Liver (tissue), 8 donors: ENCODE measurements at regions not wholly inside any gene's neighbourhood (a gene's known extent, or its start where the extent isn't known, plus 50 kb on each side); places are given as distances from the start of the nearest gene placed in this dataset.

ENCODE experiments used
- DNase-seq: peaks from one replicate; pipeline ENCODE4 v3.0.0-alpha.2; 2017; ENCODE audit warnings: low spot score
- H3K27ac ChIP-seq, 2 donors: one replicate each; pipeline ENCODE4 v1.7.0; 2013; ENCODE audit warnings: inconsistent platforms in 2 of 2, low read length in 2 of 2, control low read depth in 1 of 2, low read depth in 1 of 2, mild to moderate bottlenecking in 1 of 2
- H3K27me3 ChIP-seq, 4 donors: one replicate each; pipeline versions ENCODE4 v1.6.1 to v1.7.0; 2013; ENCODE audit warnings: low read length in 3 of 4, inconsistent platforms in 1 of 4, mild to moderate bottlenecking in 1 of 4, moderate library complexity in 1 of 4; ENCODE audit not compliant: control insufficient read depth in 4 of 4, insufficient read depth in 4 of 4
- H3K36me3 ChIP-seq, 4 donors: one replicate each; pipeline versions ENCODE4 v1.6.1 to v1.7.0; 2013; ENCODE audit warnings: low read length in 3 of 4, mild to moderate bottlenecking in 3 of 4, low read depth in 1 of 4, moderate library complexity in 1 of 4; ENCODE audit not compliant: control insufficient read depth in 4 of 4, insufficient read depth in 3 of 4
- H3K4me1 ChIP-seq, 4 donors: one replicate each; pipeline versions ENCODE4 v1.6.1 to v1.7.0; 2013; ENCODE audit warnings: low read length in 3 of 4, mild to moderate bottlenecking in 3 of 4, moderate library complexity in 1 of 4; ENCODE audit not compliant: control insufficient read depth in 4 of 4, insufficient read depth in 4 of 4
- H3K4me3 ChIP-seq, 3 donors: one replicate each; pipeline versions ENCODE4 v1.6.1 to v1.7.0; 2013; ENCODE audit warnings: low read length in 3 of 3, control low read depth in 1 of 3, low read depth in 1 of 3, mild to moderate bottlenecking in 1 of 3
- H3K9ac ChIP-seq, 2 donors: one replicate each; pipeline ENCODE4 v1.7.0; 2013; ENCODE audit warnings: low read length in 2 of 2, mild to moderate bottlenecking in 2 of 2, moderate library complexity in 2 of 2, control low read depth in 1 of 2, low read depth in 1 of 2
- H3K9me3 ChIP-seq, 4 donors: one replicate each; pipeline versions ENCODE4 v1.6.1 to v1.7.0; 2013; ENCODE audit warnings: low read length in 3 of 4; ENCODE audit not compliant: control insufficient read depth in 4 of 4
- EGR1 ChIP-seq, 2 donors: IDR thresholded peaks; 2 replicates each; pipeline ENCODE4 v1.6.1; 2016 to 2018; ENCODE audit warnings: antibody characterized with exemption in 2 of 2, low read depth in 2 of 2
- FOXA1 ChIP-seq: IDR thresholded peaks from 2 replicates; pipeline ENCODE4 v1.6.1; 2016; ENCODE audit warnings: antibody characterized with exemption
- FOXA2 ChIP-seq: IDR thresholded peaks from 2 replicates; pipeline ENCODE4 v1.6.1; 2016; ENCODE audit warnings: antibody characterized with exemption
- GABPA ChIP-seq, 2 donors: IDR thresholded peaks in 1 of 2; conservative IDR thresholded peaks in 1 of 2; 2 replicates each; pipeline ENCODE4 v1.6.1; 2016; ENCODE audit warnings: antibody characterized with exemption in 2 of 2, mild to moderate bottlenecking in 1 of 2, moderate library complexity in 1 of 2
- HNF4A ChIP-seq, 2 donors: conservative IDR thresholded peaks; 2 replicates each; pipeline ENCODE4 v1.6.1; 2016; ENCODE audit warnings: antibody characterized with exemption in 2 of 2, mild to moderate bottlenecking in 2 of 2
- HNF4G ChIP-seq: IDR thresholded peaks from 2 replicates; pipeline ENCODE4 v1.6.1; 2016; ENCODE audit warnings: antibody characterized with exemption
- JUND ChIP-seq, 2 donors: IDR thresholded peaks; 2 replicates each; pipeline ENCODE4 v1.6.1; 2016; ENCODE audit warnings: antibody characterized with exemption in 2 of 2
- RXRA ChIP-seq, 2 donors: IDR thresholded peaks; 2 replicates each; pipeline ENCODE4 v1.6.1; 2017 to 2018; ENCODE audit warnings: antibody characterized with exemption in 2 of 2, mild to moderate bottlenecking in 1 of 2
- SP1 ChIP-seq: IDR thresholded peaks from 2 replicates; pipeline ENCODE4 v1.6.1; 2018; ENCODE audit warnings: antibody characterized with exemption, mild to moderate bottlenecking
- TAF1 ChIP-seq: conservative IDR thresholded peaks from 2 replicates; pipeline ENCODE4 v1.6.1; 2016; ENCODE audit warnings: antibody characterized with exemption, mild to moderate bottlenecking
- YY1 ChIP-seq: IDR thresholded peaks from 2 replicates; pipeline ENCODE4 v1.6.1; 2016; ENCODE audit warnings: antibody characterized with exemption, mild to moderate bottlenecking
- WGBS: extraction: QIAGEN DNeasy Blood & Tissue Kit; methylation state at CpG from one replicate; pipeline ENCODE4 v1.1.7; 2013; 5-methylcytosine and 5-hydroxymethylcytosine counted together
- TF ChIP-seq, protein P1 (sequence below): IDR thresholded peaks from 2 replicates; pipeline ENCODE4 v1.6.1; 2016; ENCODE audit warnings: antibody characterized with exemption
- TF ChIP-seq, protein P2 (sequence below): IDR thresholded peaks from 2 replicates; pipeline ENCODE4 v1.6.1; 2016; ENCODE audit warnings: antibody characterized with exemption, mild to moderate bottlenecking
- TF ChIP-seq, protein P3 (sequence below): fragments of 150-350 bp; IDR thresholded peaks from 2 replicates; pipeline ENCODE4 v1.5.1; 2017; ENCODE audit warnings: improper control_type of control experiment, low read depth, low read length; ENCODE audit not compliant: missing input control
- TF ChIP-seq, protein P4 (sequence below): IDR thresholded peaks from 2 replicates; pipeline ENCODE4 v1.6.1; 2016; ENCODE audit warnings: antibody characterized with exemption
- donor health status: healthy.
- donor health status: healthy.
- donor health status: healthy.
- donor health status: healthy.
- donor health status: healthy.

DNA sequence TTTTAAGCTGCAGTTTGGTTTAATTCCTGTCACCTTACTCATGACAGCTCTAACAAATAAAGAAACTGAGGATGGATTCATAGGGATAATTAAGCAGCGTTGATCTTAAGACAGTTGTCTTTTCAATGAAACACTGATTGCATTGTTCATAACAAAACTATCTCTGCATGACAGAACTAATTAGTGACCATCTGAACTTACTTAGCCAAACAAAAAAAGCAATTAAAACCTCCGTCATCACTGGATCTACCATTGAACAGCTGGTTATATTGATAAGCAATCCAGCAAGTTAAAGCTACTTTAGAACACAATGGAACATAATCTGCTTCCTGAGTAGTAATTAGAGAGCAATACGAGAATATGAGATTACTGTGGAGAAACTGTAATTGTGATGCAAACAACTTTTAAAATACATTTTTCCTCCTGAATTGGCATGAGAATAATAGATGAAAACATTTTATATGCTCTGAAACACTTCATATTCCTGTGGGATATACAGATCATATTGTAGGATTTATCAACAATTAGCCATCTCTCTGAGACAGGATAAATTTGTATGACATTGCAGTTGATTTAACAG lies 2576.8 kb downstream of the PCDH7 start:
- no peaks in the 10 kb centered on the region for H3K4me1 ChIP-seq
- no peak overlapping the region for H3K4me3 ChIP-seq
- TF ChIP-seq RXRA (IDR thresholded peaks at IDR 0.05) (no peak), HNF4A (conservative IDR thresholded peaks at IDR 0.05) (no peak), GABPA (IDR thresholded peaks at IDR 0.05 in 1 of 2, conservative IDR thresholded peaks at IDR 0.05 in 1 of 2) (no peak), FOXA1 (no peak), SP1 (no peak), TAF1 (no peak), EGR1 (IDR thresholded peaks at IDR 0.05; ENCODE audit: low read depth in 2 of 2) (no peak), YY1 (no peak), HNF4G (no peak), FOXA2 (no peak), JUND (IDR thresholded peaks at IDR 0.05) (no peak)
- TF ChIP-seq, protein P1, sequence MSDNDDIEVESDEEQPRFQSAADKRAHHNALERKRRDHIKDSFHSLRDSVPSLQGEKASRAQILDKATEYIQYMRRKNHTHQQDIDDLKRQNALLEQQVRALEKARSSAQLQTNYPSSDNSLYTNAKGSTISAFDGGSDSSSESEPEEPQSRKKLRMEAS: no peak
- TF ChIP-seq, protein P2, sequence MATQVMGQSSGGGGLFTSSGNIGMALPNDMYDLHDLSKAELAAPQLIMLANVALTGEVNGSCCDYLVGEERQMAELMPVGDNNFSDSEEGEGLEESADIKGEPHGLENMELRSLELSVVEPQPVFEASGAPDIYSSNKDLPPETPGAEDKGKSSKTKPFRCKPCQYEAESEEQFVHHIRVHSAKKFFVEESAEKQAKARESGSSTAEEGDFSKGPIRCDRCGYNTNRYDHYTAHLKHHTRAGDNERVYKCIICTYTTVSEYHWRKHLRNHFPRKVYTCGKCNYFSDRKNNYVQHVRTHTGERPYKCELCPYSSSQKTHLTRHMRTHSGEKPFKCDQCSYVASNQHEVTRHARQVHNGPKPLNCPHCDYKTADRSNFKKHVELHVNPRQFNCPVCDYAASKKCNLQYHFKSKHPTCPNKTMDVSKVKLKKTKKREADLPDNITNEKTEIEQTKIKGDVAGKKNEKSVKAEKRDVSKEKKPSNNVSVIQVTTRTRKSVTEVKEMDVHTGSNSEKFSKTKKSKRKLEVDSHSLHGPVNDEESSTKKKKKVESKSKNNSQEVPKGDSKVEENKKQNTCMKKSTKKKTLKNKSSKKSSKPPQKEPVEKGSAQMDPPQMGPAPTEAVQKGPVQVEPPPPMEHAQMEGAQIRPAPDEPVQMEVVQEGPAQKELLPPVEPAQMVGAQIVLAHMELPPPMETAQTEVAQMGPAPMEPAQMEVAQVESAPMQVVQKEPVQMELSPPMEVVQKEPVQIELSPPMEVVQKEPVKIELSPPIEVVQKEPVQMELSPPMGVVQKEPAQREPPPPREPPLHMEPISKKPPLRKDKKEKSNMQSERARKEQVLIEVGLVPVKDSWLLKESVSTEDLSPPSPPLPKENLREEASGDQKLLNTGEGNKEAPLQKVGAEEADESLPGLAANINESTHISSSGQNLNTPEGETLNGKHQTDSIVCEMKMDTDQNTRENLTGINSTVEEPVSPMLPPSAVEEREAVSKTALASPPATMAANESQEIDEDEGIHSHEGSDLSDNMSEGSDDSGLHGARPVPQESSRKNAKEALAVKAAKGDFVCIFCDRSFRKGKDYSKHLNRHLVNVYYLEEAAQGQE: no peak
- TF ChIP-seq, protein P3, sequence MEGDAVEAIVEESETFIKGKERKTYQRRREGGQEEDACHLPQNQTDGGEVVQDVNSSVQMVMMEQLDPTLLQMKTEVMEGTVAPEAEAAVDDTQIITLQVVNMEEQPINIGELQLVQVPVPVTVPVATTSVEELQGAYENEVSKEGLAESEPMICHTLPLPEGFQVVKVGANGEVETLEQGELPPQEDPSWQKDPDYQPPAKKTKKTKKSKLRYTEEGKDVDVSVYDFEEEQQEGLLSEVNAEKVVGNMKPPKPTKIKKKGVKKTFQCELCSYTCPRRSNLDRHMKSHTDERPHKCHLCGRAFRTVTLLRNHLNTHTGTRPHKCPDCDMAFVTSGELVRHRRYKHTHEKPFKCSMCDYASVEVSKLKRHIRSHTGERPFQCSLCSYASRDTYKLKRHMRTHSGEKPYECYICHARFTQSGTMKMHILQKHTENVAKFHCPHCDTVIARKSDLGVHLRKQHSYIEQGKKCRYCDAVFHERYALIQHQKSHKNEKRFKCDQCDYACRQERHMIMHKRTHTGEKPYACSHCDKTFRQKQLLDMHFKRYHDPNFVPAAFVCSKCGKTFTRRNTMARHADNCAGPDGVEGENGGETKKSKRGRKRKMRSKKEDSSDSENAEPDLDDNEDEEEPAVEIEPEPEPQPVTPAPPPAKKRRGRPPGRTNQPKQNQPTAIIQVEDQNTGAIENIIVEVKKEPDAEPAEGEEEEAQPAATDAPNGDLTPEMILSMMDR: no peak
- TF ChIP-seq, protein P4, sequence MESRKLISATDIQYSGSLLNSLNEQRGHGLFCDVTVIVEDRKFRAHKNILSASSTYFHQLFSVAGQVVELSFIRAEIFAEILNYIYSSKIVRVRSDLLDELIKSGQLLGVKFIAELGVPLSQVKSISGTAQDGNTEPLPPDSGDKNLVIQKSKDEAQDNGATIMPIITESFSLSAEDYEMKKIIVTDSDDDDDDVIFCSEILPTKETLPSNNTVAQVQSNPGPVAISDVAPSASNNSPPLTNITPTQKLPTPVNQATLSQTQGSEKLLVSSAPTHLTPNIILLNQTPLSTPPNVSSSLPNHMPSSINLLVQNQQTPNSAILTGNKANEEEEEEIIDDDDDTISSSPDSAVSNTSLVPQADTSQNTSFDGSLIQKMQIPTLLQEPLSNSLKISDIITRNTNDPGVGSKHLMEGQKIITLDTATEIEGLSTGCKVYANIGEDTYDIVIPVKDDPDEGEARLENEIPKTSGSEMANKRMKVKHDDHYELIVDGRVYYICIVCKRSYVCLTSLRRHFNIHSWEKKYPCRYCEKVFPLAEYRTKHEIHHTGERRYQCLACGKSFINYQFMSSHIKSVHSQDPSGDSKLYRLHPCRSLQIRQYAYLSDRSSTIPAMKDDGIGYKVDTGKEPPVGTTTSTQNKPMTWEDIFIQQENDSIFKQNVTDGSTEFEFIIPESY: no peak
- H3K9me3 ChIP-seq: no peaks in the 10 kb centered on the region
- 48% methylated on average over 3 of the region's 3 CpGs for WGBS
- H3K27ac ChIP-seq: no peak overlapping the region
- no peak for DNase-seq
- H3K27me3 ChIP-seq: no peaks in the 10 kb centered on the region
- H3K36me3 ChIP-seq: no peaks in the 10 kb centered on the region
- no peak overlapping the region for H3K9ac ChIP-seq

DNA sequence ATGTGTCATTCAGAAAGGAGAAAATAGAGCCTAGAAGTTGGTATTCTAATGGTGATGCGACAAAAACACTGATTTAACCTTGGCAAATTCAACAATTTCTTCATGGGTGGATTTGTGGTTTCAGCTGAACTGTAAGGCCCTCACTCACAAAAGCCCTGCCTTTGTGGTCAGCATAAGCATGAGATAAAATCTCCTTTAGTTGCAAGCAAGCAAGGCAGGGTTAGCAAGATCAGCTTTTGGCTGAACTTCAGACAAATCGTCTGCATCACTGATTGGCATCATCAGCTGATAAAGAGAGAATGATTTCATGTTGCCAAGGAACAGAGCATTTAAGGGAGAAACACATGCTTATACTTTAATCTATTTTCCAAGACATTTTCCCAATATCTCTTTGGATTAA lies 2582.2 kb downstream of the PCDH7 start:
- TF ChIP-seq, protein P4: no peak
- no peak for TF ChIP-seq GABPA (IDR thresholded peaks at IDR 0.05 in 1 of 2, conservative IDR thresholded peaks at IDR 0.05 in 1 of 2)
- no peak overlapping the region for H3K9ac ChIP-seq
- DNase-seq: no peak
- no peaks in the 10 kb centered on the region for H3K36me3 ChIP-seq
- H3K27me3 ChIP-seq: no peaks in the 10 kb centered on the region
- H3K4me1 ChIP-seq: no peaks in the 10 kb centered on the region
- H3K4me3 ChIP-seq: no peak overlapping the region
- H3K27ac ChIP-seq: no peak overlapping the region
- no peaks in the 10 kb centered on the region for H3K9me3 ChIP-seq
- 48% methylated on average over 2 of the region's 2 CpGs for WGBS
